DMS79 (cell line): ENCODE measurements at regions not wholly inside any gene's neighbourhood (a gene's known extent, or its start where the extent isn't known, plus 50 kb on each side); places are given as distances from the start of the nearest gene placed in this dataset.

Experiments used
- DNase-seq: peaks from one replicate; lab custom pipeline; 2025; lab: John Stamatoyannopoulos, UW

GRCh38 chr5:133905424-133905823 is 63.0 kb downstream of the C5orf15 start:
- DNase-seq = no peak

- no peak for DNase-seq
Observed at GRCh38 chr5:133904641-133905040, 63.8 kb downstream of the C5orf15 start.

GRCh38 chr5:133902511-133903118 is 65.8 kb downstream of the C5orf15 start:
- DNase-seq = no peak

- DNase-seq = no peak
Observed at GRCh38 chr5:133900534-133901270, 67.7 kb downstream of the C5orf15 start.

GRCh38 chr5:133899506-133899905 is 68.9 kb downstream of the C5orf15 start:
- no peak for DNase-seq

GRCh38 chr5:133898440-133898839 is 70.0 kb downstream of the C5orf15 start:
- DNase-seq = no peak

- DNase-seq = no peak
Observed at GRCh38 chr5:133897431-133897830, 71.0 kb downstream of the C5orf15 start.

- DNase-seq = no peak
Observed at GRCh38 chr5:133896873-133897272, 71.6 kb downstream of the C5orf15 start.

- DNase-seq = no peak
Observed at GRCh38 chr5:133895979-133896845, 72.2 kb downstream of the C5orf15 start.

GRCh38 chr5:133894143-133894542 is 74.3 kb downstream of the C5orf15 start:
- no peak for DNase-seq

- no peak for DNase-seq
Observed at GRCh38 chr5:133892774-133893173, 75.7 kb downstream of the C5orf15 start.

- no peak for DNase-seq
Observed at GRCh38 chr5:133892306-133892705, 76.1 kb downstream of the C5orf15 start.

GRCh38 chr5:133891390-133891789 is 77.0 kb downstream of the C5orf15 start:
- no peak for DNase-seq

- DNase-seq = no peak
Observed at GRCh38 chr5:133890776-133891280, 77.6 kb downstream of the C5orf15 start.

GRCh38 chr5:133890314-133890713 is 78.1 kb downstream of the C5orf15 start:
- DNase-seq = no peak

GRCh38 chr5:133889271-133889905 is 79.0 kb downstream of the C5orf15 start:
- no peak for DNase-seq

GRCh38 chr5:133888625-133888991 is 79.8 kb downstream of the C5orf15 start:
- no peak for DNase-seq

GRCh38 chr5:133885566-133885965 is 82.9 kb downstream of the C5orf15 start:
- no peak for DNase-seq

- DNase-seq = no peak
Observed at GRCh38 chr5:133884569-133885311, 83.7 kb downstream of the C5orf15 start.

GRCh38 chr5:133883916-133884315 is 84.5 kb downstream of the C5orf15 start:
- DNase-seq = no peak

GRCh38 chr5:133882846-133883245 is 85.6 kb downstream of the C5orf15 start:
- no peak for DNase-seq

- DNase-seq = no peak
Observed at GRCh38 chr5:133882389-133882695, 86.1 kb downstream of the C5orf15 start.
